T-cell (primary cell): ENCODE measurements at regions not wholly inside any gene's neighbourhood (a gene's known extent, or its start where the extent isn't known, plus 50 kb on each side); places are given as distances from the start of the nearest gene placed in this dataset.

Experiments used
- ATAC-seq, 4 experiments: fragments of 200-7000 bp in 3 of 4; fragments of 150-1000 bp in 1 of 4; cut with Tn5 transposase; replicated peaks in 1 of 4; 1 replicate in 3 of 4; 2 replicates in 1 of 4; pipeline ENCODE4 v1.10.0; 2021; ENCODE audit warnings: moderate library complexity in 3 of 4, mild to moderate bottlenecking in 2 of 4, moderate number of reproducible peaks in 1 of 4
- CTCF ChIA-PET, 2 donors: fragments of 300-600 bp; sonication (Branson Sonifier 250); formaldehyde crosslinking; loops; one replicate each; lab custom pipeline; 2022; ENCODE audit warnings: antibody characterized with exemption in 2 of 2; lab: Charles Lee
- POLR2A ChIA-PET, 2 donors: fragments of 300-600 bp; sonication (Branson Sonifier 250); formaldehyde crosslinking; loops; one replicate each; lab custom pipeline; 2022; ENCODE audit warnings: antibody characterized with exemption in 2 of 2; lab: Charles Lee
- DNase-seq, 35 experiments: peaks; one replicate each; pipeline versions ENCODE4 v3.0.0 to v3.0.0-alpha.2; 2013 to 2023
- H3K27ac ChIP-seq: one replicate; pipeline ENCODE4 v1.5.1; 2013; ENCODE audit warnings: low read length
- H3K27me3 ChIP-seq, 2 experiments: replicated peaks in 1 of 2; 1 replicate in 1 of 2; 2 replicates in 1 of 2; pipeline versions ENCODE4 v1.6.1 to v1.7.0; 2013; ENCODE audit warnings: low read length in 1 of 2, mixed read lengths in 1 of 2; ENCODE audit not compliant: control insufficient read depth in 2 of 2, insufficient read depth in 2 of 2; ENCODE audit errors: extremely low read depth in 1 of 2
- H3K36me3 ChIP-seq, 2 donors: 1 replicate in 1 of 2; 2 replicates in 1 of 2; pipeline versions ENCODE4 v1.6.1 to v1.7.0; 2013; ENCODE audit warnings: low read length in 1 of 2; ENCODE audit not compliant: control insufficient read depth in 2 of 2, insufficient read depth in 1 of 2; ENCODE audit errors: extremely low read depth in 1 of 2
- H3K4me1 ChIP-seq, 2 experiments: 1 replicate in 1 of 2; 2 replicates in 1 of 2; pipeline versions ENCODE4 v1.6.1 to v1.7.0; 2013; ENCODE audit warnings: low read length in 2 of 2, mixed read lengths in 1 of 2; ENCODE audit not compliant: insufficient read depth in 2 of 2, control insufficient read depth in 1 of 2; ENCODE audit errors: extremely low read depth in 1 of 2
- H3K4me3 ChIP-seq, 2 donors: 1 replicate in 1 of 2; 2 replicates in 1 of 2; pipeline versions ENCODE4 v1.5.1 to v1.7.0; 2013; ENCODE audit warnings: mild to moderate bottlenecking in 2 of 2, low read length in 1 of 2, moderate library complexity in 1 of 2; ENCODE audit not compliant: control insufficient read depth in 1 of 2; ENCODE audit errors: extremely low read depth in 1 of 2
- H3K9me3 ChIP-seq: 2 replicates; pipeline ENCODE4 v1.7.0; 2013
- H3K27ac Mint-ChIP-seq, 2 donors: one replicate each; pipeline ENCODE4 v1.8.0; 2020 to 2021; ENCODE audit warnings: mild to moderate bottlenecking in 2 of 2, mixed read lengths in 2 of 2
- H3K27me3 Mint-ChIP-seq, 2 donors: one replicate each; pipeline ENCODE4 v1.8.0; 2021 to 2022; ENCODE audit warnings: mixed read lengths in 2 of 2
- H3K36me3 Mint-ChIP-seq: one replicate; pipeline ENCODE4 v1.8.0; 2021; ENCODE audit warnings: mixed read lengths
- H3K4me1 Mint-ChIP-seq, 3 donors: one replicate each; pipeline ENCODE4 v1.8.0; 2020 to 2022; ENCODE audit warnings: mixed read lengths in 3 of 3, mild to moderate bottlenecking in 1 of 3
- H3K4me3 Mint-ChIP-seq, 3 donors: one replicate each; pipeline ENCODE4 v1.8.0; 2020 to 2022; ENCODE audit warnings: mild to moderate bottlenecking in 3 of 3, mixed read lengths in 3 of 3, moderate library complexity in 3 of 3
- H3K9me3 Mint-ChIP-seq, 3 donors: one replicate each; pipeline ENCODE4 v1.8.0; 2020 to 2022; ENCODE audit warnings: mixed read lengths in 3 of 3
- WGBS: methylation state at CpG from one replicate; pipeline ENCODE4 v1.1.5; 2013; ENCODE audit warnings: missing lambda C conversion rate; ENCODE audit not compliant: insufficient coverage; 5-methylcytosine and 5-hydroxymethylcytosine counted together

GRCh38 chr12:126798449-126798848 is 1468.5 kb upstream of the TMEM132C start:
- no peaks in the 10 kb centered on the region for H3K9me3 Mint-ChIP-seq
- no peak for ATAC-seq
- no peaks in the 10 kb centered on the region for H3K9me3 ChIP-seq
- no peak overlapping the region for H3K27ac ChIP-seq
- H3K27ac Mint-ChIP-seq = no peak overlapping the region
- H3K27me3 Mint-ChIP-seq = no peaks in the 10 kb centered on the region
- WGBS = 86% methylated on average over 5 of the region's 5 CpGs
- H3K4me1 Mint-ChIP-seq = no peaks in the 10 kb centered on the region
- H3K4me3 ChIP-seq = no peak overlapping the region
- ChIA-PET POLR2A (no interaction called here), CTCF (no interaction called here)
- no peaks in the 10 kb centered on the region for H3K27me3 ChIP-seq
- no peak for DNase-seq
- no peak overlapping the region for H3K4me3 Mint-ChIP-seq
- H3K4me1 ChIP-seq = no peaks in the 10 kb centered on the region
- H3K36me3 Mint-ChIP-seq = no peaks in the 10 kb centered on the region
- no peaks in the 10 kb centered on the region for H3K36me3 ChIP-seq

DNA sequence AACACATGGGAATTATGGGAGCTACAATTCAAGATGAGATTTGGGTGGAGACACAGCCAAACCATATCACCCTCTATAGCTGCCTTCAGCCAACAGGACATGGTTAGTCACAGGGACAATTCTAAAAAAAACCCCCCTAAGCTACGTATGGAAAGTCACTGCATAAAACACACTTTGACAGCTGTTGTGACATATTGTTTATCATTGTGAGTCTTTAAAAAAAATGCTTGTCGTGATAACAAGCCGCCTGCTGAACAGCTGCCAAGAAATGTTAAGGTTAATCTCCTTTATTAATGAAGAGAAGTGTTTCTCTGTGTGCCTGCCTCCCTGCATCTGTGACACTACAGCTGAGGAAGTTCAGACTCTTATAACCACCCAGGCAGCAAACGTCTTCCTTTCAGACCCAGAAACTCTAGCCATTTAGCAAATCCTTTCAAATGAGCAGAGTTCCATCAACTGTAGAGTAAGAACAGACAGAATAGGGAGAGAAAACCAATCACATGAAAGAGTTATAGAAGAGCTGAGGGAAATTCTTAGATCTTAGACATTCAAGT is 1459.6 kb upstream of the TMEM132C start:
- 60% methylated on average over 1 of the region's 4 CpGs for whole genome bisulfite sequencing
- H3K36me3 ChIP-seq = no peaks in the 10 kb centered on the region
- Mint-ChIP-seq H3K4me3 (no peak overlapping the region), H3K27me3 (peaks cover 0 to 4% of the 10 kb centered on the region in 2 donors), H3K27ac (no peak overlapping the region), H3K36me3 (no peaks in the 10 kb centered on the region), H3K9me3 (peaks cover 0 to 9% (median 0%) of the 10 kb centered on the region in 3 donors), H3K4me1 (no peaks in the 10 kb centered on the region)
- H3K27ac ChIP-seq = no peak overlapping the region
- H3K9me3 ChIP-seq = no peaks in the 10 kb centered on the region
- no peak for DNase-seq
- POLR2A ChIA-PET = no interaction called here
- no peak for ATAC-seq
- H3K27me3 ChIP-seq = peaks cover 0 to 3% of the 10 kb centered on the region in 2 experiments
- H3K4me3 ChIP-seq = no peak overlapping the region
- H3K4me1 ChIP-seq = no peaks in the 10 kb centered on the region
- CTCF ChIA-PET = no interaction called here

GRCh38 chr12:126811391-126811790 is 1455.6 kb upstream of the TMEM132C start:
- Histone ChIP-seq H3K36me3 (no peaks in the 10 kb centered on the region), H3K9me3 (no peaks in the 10 kb centered on the region), H3K4me3 (no peak overlapping the region), H3K27ac (no peak overlapping the region), H3K27me3 (peaks cover 0 to 3% of the 10 kb centered on the region in 2 experiments), H3K4me1 (no peaks in the 10 kb centered on the region)
- H3K27ac Mint-ChIP-seq = no peak overlapping the region
- H3K4me3 Mint-ChIP-seq = no peak overlapping the region
- ChIA-PET POLR2A (no interaction called here), CTCF (no interaction called here)
- H3K4me1 Mint-ChIP-seq = no peaks in the 10 kb centered on the region
- no peak for ATAC-seq
- no peaks in the 10 kb centered on the region for H3K36me3 Mint-ChIP-seq
- H3K27me3 Mint-ChIP-seq = peaks cover 0 to 4% of the 10 kb centered on the region in 2 donors
- peaks cover 0 to 13% (median 0%) of the 10 kb centered on the region in 3 donors for H3K9me3 Mint-ChIP-seq
- WGBS = 40% methylated on average over 3 of the region's 3 CpGs
- no peak for DNase-seq

DNA sequence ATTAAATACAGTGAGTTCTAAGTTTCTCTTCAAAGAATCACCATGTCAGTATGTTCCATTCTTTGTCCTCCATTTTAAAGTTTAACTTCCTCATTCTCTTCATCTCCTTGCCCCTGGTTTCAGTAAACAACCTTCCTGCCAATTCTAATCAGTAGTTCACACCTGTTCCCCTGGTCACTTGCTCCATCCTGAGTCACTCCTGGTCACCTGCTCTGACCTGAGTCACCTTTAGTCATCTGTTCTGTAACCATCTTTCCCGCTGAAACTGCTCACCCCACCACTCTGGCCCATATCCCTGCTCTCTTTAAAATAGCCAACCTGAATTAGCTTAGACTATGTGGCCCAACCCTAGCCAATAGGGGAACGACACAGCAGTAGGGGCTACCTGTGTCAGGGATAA is 1447.4 kb upstream of the TMEM132C start:
- 70% methylated on average over 1 of the region's 2 CpGs for WGBS
- CTCF ChIA-PET = no interaction called here
- H3K9me3 Mint-ChIP-seq = peaks cover 12 to 13% (median 13%) of the 10 kb centered on the region in 3 donors
- no peaks in the 10 kb centered on the region for H3K9me3 ChIP-seq
- H3K4me1 Mint-ChIP-seq = no peaks in the 10 kb centered on the region
- ATAC-seq (no peak), DNase-seq (no peak)
- no peak overlapping the region for H3K27ac Mint-ChIP-seq
- no peak overlapping the region for H3K27ac ChIP-seq
- no peak overlapping the region for H3K4me3 ChIP-seq
- no peak overlapping the region for H3K4me3 Mint-ChIP-seq
- H3K27me3 Mint-ChIP-seq = no peaks in the 10 kb centered on the region
- no peaks in the 10 kb centered on the region for H3K36me3 ChIP-seq
- H3K4me1 ChIP-seq = no peaks in the 10 kb centered on the region
- H3K36me3 Mint-ChIP-seq = no peaks in the 10 kb centered on the region
- POLR2A ChIA-PET = no interaction called here
- H3K27me3 ChIP-seq = no peaks in the 10 kb centered on the region

DNA sequence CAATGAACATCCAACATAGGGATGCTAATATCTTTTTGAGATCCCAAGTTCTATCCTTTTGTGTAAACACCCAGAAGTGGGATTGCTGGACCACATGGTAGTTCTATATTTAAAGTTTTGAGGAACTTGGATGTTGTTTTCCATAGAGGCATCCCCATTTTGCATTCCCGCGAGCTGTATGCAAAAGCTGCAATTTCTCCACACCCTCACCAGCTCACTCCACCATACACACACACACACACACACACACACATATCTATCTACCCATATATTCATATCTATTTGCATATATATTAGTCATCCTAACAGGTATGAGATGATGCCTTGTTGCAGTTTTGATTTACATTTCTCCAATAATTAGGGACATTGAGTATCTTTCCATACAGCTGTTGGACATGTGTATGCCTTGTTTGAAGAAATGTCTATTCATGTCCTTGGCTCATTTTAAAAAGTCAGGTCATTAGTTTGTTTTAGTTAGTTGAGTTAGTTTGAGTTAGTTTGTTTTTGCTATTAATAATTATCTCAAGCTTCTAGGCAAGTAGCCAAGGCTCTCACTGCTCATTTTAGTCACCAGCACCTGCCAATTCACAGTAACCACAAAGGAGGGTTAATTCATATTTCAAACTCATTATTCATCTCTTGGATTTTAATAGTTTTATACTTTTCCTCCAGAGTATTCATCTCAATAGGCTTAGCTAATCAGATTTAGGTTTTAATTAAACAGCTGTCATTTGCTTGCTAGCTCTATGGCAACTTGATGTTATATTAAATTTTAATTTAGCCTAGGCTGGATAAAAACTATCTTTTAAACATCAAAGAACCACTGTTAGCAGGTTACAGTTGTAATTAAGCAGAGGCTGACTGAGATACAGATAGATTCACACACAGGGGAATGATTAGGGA is 1435.9 kb upstream of the TMEM132C start:
- WGBS = no CpG with 5 or more reads among the region's 2 CpGs
- H3K27ac ChIP-seq = no peak overlapping the region

GRCh38 chr12:126837697-126838096 is 1429.3 kb upstream of the TMEM132C start:
- Histone ChIP-seq H3K9me3 (no peaks in the 10 kb centered on the region), H3K36me3 (no peaks in the 10 kb centered on the region), H3K4me1 (no peaks in the 10 kb centered on the region), H3K4me3 (no peak overlapping the region), H3K27ac (no peak overlapping the region), H3K27me3 (peaks cover 0 to 13% of the 10 kb centered on the region in 2 experiments)
- WGBS = no CpG with 5 or more reads among the region's 2 CpGs
- DNase-seq (no peak), ATAC-seq (no peak)
- CTCF ChIA-PET = no interaction called here
- Mint-ChIP-seq H3K27ac (no peak overlapping the region), H3K36me3 (peaks cover 3% of the 10 kb centered on the region), H3K27me3 (peaks cover 0 to 11% of the 10 kb centered on the region in 2 donors), H3K4me1 (no peaks in the 10 kb centered on the region), H3K9me3 (peaks cover 23 to 37% (median 30%) of the 10 kb centered on the region in 3 donors), H3K4me3 (no peak overlapping the region)
- POLR2A ChIA-PET = no interaction called here

More for the DNA sequence above, 1435.9 kb upstream of the TMEM132C start:
- Histone ChIP-seq H3K27me3 (peaks cover 0 to 7% of the 10 kb centered on the region in 2 experiments), H3K9me3 (no peaks in the 10 kb centered on the region), H3K36me3 (no peaks in the 10 kb centered on the region), H3K4me1 (no peaks in the 10 kb centered on the region), H3K4me3 (no peak overlapping the region)
- POLR2A ChIA-PET = no interaction called here
- CTCF ChIA-PET = no interaction called here
- Mint-ChIP-seq H3K4me3 (no peak overlapping the region), H3K27ac (no peak overlapping the region), H3K27me3 (peaks cover 4 to 15% of the 10 kb centered on the region in 2 donors), H3K9me3 (peaks cover 14 to 23% (median 17%) of the 10 kb centered on the region in 3 donors), H3K4me1 (no peaks in the 10 kb centered on the region), H3K36me3 (no peaks in the 10 kb centered on the region)
- DNase-seq = no peak
- no peak for ATAC-seq
